GM12891 (cell line): ENCODE measurements at regions not wholly inside any gene's neighbourhood (a gene's known extent, or its start where the extent isn't known, plus 50 kb on each side); places are given as distances from the start of the nearest gene placed in this dataset.

ENCODE experiments used
- POLR2A ChIP-seq: IDR thresholded peaks from 2 replicates; pipeline ENCODE4 v1.6.1; 2011; ENCODE audit warnings: low read depth, low read length, control low read depth
- POLR2AphosphoS5 ChIP-seq: IDR thresholded peaks from 2 replicates; pipeline ENCODE4 v1.6.1; 2011; ENCODE audit warnings: low read depth, low read length, control low read depth
- TAF1 ChIP-seq: IDR thresholded peaks from 2 replicates; pipeline ENCODE4 v1.6.1; 2011; ENCODE audit warnings: low read depth, low read length, control low read depth

DNA sequence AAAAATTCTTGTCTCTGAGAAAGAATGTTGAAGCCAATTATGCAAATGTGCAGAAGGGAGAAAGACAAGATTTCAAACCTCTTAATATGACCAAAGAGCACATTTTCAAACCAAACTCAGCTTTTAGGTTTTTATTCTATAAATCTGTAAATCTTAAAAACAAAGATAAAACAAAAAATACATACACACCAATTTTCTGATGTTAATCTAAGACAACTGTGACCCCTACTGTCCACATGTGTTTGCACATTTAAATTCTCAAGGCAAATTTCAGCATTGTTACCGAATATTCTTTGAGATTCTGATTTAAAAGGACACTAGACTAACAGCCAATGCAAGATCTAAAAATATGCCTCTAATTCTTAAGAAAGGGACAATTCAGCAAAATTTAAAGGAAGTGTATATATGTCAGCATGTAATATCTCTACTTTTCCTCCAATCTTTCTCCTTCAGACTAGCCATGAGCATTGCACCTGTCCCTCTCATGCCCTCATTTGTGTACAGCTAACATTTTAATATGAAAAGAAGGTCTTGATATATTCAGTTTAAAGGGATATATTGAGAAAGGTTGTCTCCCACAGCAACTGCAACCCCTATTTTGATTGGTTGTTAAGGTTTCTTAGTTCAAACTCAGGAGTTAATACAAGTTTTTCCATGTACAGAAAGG is 417.9 kb downstream of the IPMK start:
- TF ChIP-seq POLR2A, result no peak
- no peak for TF ChIP-seq TAF1
- no peak for TF ChIP-seq POLR2AphosphoS5
